ENCODE measurements at regions not wholly inside any gene's neighbourhood (a gene's known extent, or its start where the extent isn't known, plus 50 kb on each side); places are given as distances from the start of the nearest gene placed in this dataset.

GRCh38 chr1:56390232-56390867 lies 189.0 kb downstream of the PLPP3 start:
- no peak for ATAC-seq

- no peak for ATAC-seq
Observed at GRCh38 chr1:56389813-56390212, 189.6 kb downstream of the PLPP3 start.

- ATAC-seq, result no peak
Observed at GRCh38 chr1:56387071-56387740, 192.2 kb downstream of the PLPP3 start.

- ATAC-seq, result no peak
Observed at GRCh38 chr1:56385314-56385713, 194.0 kb downstream of the PLPP3 start.

GRCh38 chr1:56382929-56383328 lies 196.4 kb downstream of the PLPP3 start:
- ATAC-seq, result no peak

GRCh38 chr1:56380531-56380930 lies 198.8 kb downstream of the PLPP3 start:
- ATAC-seq, result no peak

GRCh38 chr1:56378341-56379070 lies 200.9 kb downstream of the PLPP3 start:
- no peak for ATAC-seq

- ATAC-seq, result no peak
Observed at GRCh38 chr1:56377431-56377830, 201.9 kb downstream of the PLPP3 start.

- ATAC-seq, result no peak
Observed at GRCh38 chr1:56376188-56376984, 203.0 kb downstream of the PLPP3 start.

GRCh38 chr1:56375326-56375804 lies 204.0 kb downstream of the PLPP3 start:
- no peak for ATAC-seq

- ATAC-seq, result no peak
Observed at GRCh38 chr1:56374026-56374974, 205.1 kb downstream of the PLPP3 start.

GRCh38 chr1:56370513-56370912 lies 208.8 kb downstream of the PLPP3 start:
- no peak for ATAC-seq

- no peak for ATAC-seq
Observed at GRCh38 chr1:56363007-56363770, 216.2 kb downstream of the PLPP3 start.

GRCh38 chr1:56360021-56360420 lies 219.3 kb downstream of the PLPP3 start:
- no peak for ATAC-seq

- no peak for ATAC-seq
Observed at GRCh38 chr1:56359056-56359455, 220.3 kb downstream of the PLPP3 start.

- ATAC-seq, result no peak
Observed at GRCh38 chr1:56357927-56358690, 221.3 kb downstream of the PLPP3 start.

- no peak for ATAC-seq
Observed at GRCh38 chr1:56356376-56356990, 222.9 kb downstream of the PLPP3 start.

GRCh38 chr1:56355918-56356317 lies 223.4 kb downstream of the PLPP3 start:
- ATAC-seq, result no peak

- no peak for ATAC-seq
Observed at GRCh38 chr1:56355422-56355821, 223.9 kb downstream of the PLPP3 start.

- ATAC-seq, result no peak
Observed at GRCh38 chr1:56345831-56346230, 233.5 kb downstream of the PLPP3 start.
